Activated CD4-positive, alpha-beta T cell treated with anti-CD3 and anti-CD28 coated beads for 24 hours (primary cell): ENCODE measurements at regions not wholly inside any gene's neighbourhood (a gene's known extent, or its start where the extent isn't known, plus 50 kb on each side); places are given as distances from the start of the nearest gene placed in this dataset.

Experiments
- DNase-seq, 2 donors: peaks; one replicate each; pipeline ENCODE4 v3.0.0-alpha.2; 2020; ENCODE audit warnings: low read depth in 2 of 2

- DNase-seq = no peak
These were observed 153.8 kb downstream of the PHF2 start for GRCh38 chr9:93730217-93730616.
